ENCODE measurements at regions not wholly inside any gene's neighbourhood (a gene's known extent, or its start where the extent isn't known, plus 50 kb on each side); places are given as distances from the start of the nearest gene placed in this dataset.

GRCh38 chr3:43217633-43218032 lies 68.7 kb upstream of the SNRK start:
- Histone ChIP-seq H3K4me3 (ENCODE audit: low read length in 3 of 3) (no peak overlapping the region), H3K27ac (ENCODE audit: low read depth in 2 of 2, low read length in 2 of 2) (no peak overlapping the region), H3K36me3 (ENCODE audit: control insufficient read depth in 2 of 3, insufficient read depth in 3 of 3, low read length in 3 of 3) (no peaks in the 10 kb centered on the region), H3K9me3 (ENCODE audit: control insufficient read depth in 2 of 3, insufficient read depth in 1 of 3, low read length in 3 of 3) (no peaks in the 10 kb centered on the region), H3K27me3 (ENCODE audit: control insufficient read depth, insufficient read depth, low read length) (no peaks in the 10 kb centered on the region), H3K4me1 (ENCODE audit: control insufficient read depth in 2 of 3, insufficient read depth in 2 of 3, low read depth in 1 of 3, low read length in 3 of 3) (peaks cover 0 to 22% (median 19%) of the 10 kb centered on the region in 3 donors), H3K9ac (ENCODE audit: low read length in 3 of 3) (no peak overlapping the region)
- no peak for DNase-seq
- TF ChIP-seq CTCF (IDR thresholded peaks at IDR 0.05; ENCODE audit: borderline replicate concordance, extremely low read depth, insufficient read depth) = no peak
- FAIRE-seq = no peak
- intact Hi-C loops (cut with DNase I) = no loop called here

- Histone ChIP-seq H3K4me3 (ENCODE audit: low read length in 3 of 3) (no peak overlapping the region), H3K27me3 (ENCODE audit: control insufficient read depth, insufficient read depth, low read length) (no peaks in the 10 kb centered on the region), H3K9me3 (ENCODE audit: control insufficient read depth in 2 of 3, insufficient read depth in 1 of 3, low read length in 3 of 3) (no peaks in the 10 kb centered on the region), H3K36me3 (ENCODE audit: control insufficient read depth in 2 of 3, insufficient read depth in 3 of 3, low read length in 3 of 3) (no peaks in the 10 kb centered on the region), H3K9ac (ENCODE audit: low read length in 3 of 3) (no peak overlapping the region), H3K27ac (ENCODE audit: low read depth in 2 of 2, low read length in 2 of 2) (no peak overlapping the region), H3K4me1 (ENCODE audit: control insufficient read depth in 2 of 3, insufficient read depth in 2 of 3, low read depth in 1 of 3, low read length in 3 of 3) (peaks cover 0 to 22% (median 19%) of the 10 kb centered on the region in 3 donors)
- FAIRE-seq (no peak), DNase-seq (no peak)
- intact Hi-C loops (cut with DNase I) = no loop called here
- no peak for TF ChIP-seq CTCF (IDR thresholded peaks at IDR 0.05; ENCODE audit: borderline replicate concordance, extremely low read depth, insufficient read depth)
Observed at GRCh38 chr3:43217206-43217605, 69.1 kb upstream of the SNRK start.

GRCh38 chr3:43215663-43216275 lies 70.6 kb upstream of the SNRK start:
- no peak for FAIRE-seq
- intact Hi-C loops (cut with DNase I) = no loop called here
- Histone ChIP-seq H3K27me3 (ENCODE audit: control insufficient read depth, insufficient read depth, low read length) (no peaks in the 10 kb centered on the region), H3K4me1 (ENCODE audit: control insufficient read depth in 2 of 3, insufficient read depth in 2 of 3, low read depth in 1 of 3, low read length in 3 of 3) (peaks cover 0 to 32% (median 20%) of the 10 kb centered on the region in 3 donors), H3K9me3 (ENCODE audit: control insufficient read depth in 2 of 3, insufficient read depth in 1 of 3, low read length in 3 of 3) (no peaks in the 10 kb centered on the region), H3K4me3 (ENCODE audit: low read length in 3 of 3) (no peak overlapping the region), H3K36me3 (ENCODE audit: control insufficient read depth in 2 of 3, insufficient read depth in 3 of 3, low read length in 3 of 3) (no peaks in the 10 kb centered on the region), H3K27ac (ENCODE audit: low read depth in 2 of 2, low read length in 2 of 2) (no peak overlapping the region), H3K9ac (ENCODE audit: low read length in 3 of 3) (no peak overlapping the region)
- TF ChIP-seq CTCF (IDR thresholded peaks at IDR 0.05; ENCODE audit: borderline replicate concordance, extremely low read depth, insufficient read depth) = no peak
- DNase-seq = no peak

GRCh38 chr3:43215138-43215537 lies 71.2 kb upstream of the SNRK start:
- H3K4me1 ChIP-seq (ENCODE audit: control insufficient read depth in 2 of 3, insufficient read depth in 2 of 3, low read depth in 1 of 3, low read length in 3 of 3) = peaks cover 0 to 38% (median 23%) of the 10 kb centered on the region in 3 donors
- no peaks in the 10 kb centered on the region for H3K27me3 ChIP-seq (ENCODE audit: control insufficient read depth, insufficient read depth, low read length)
- H3K9ac ChIP-seq (ENCODE audit: low read length in 3 of 3) = no peak overlapping the region
- H3K4me3 ChIP-seq (ENCODE audit: low read length in 3 of 3) = no peak overlapping the region
- H3K27ac ChIP-seq (ENCODE audit: low read depth in 2 of 2, low read length in 2 of 2) = no peak overlapping the region
- no peaks in the 10 kb centered on the region for H3K36me3 ChIP-seq (ENCODE audit: control insufficient read depth in 2 of 3, insufficient read depth in 3 of 3, low read length in 3 of 3)
- H3K9me3 ChIP-seq (ENCODE audit: control insufficient read depth in 2 of 3, insufficient read depth in 1 of 3, low read length in 3 of 3) = no peaks in the 10 kb centered on the region
- no peak for TF ChIP-seq CTCF (IDR thresholded peaks at IDR 0.05; ENCODE audit: borderline replicate concordance, extremely low read depth, insufficient read depth)
- FAIRE-seq (no peak), DNase-seq (no peak)
- intact Hi-C loops (cut with DNase I) = no loop called here
